K562 (cell line): ENCODE measurements at regions not wholly inside any gene's neighbourhood (a gene's known extent, or its start where the extent isn't known, plus 50 kb on each side); places are given as distances from the start of the nearest gene placed in this dataset.

Experiments used
- ATAC-seq: fragments of 200-7000 bp; cut with Tn5 transposase; 3 replicates; pipeline ENCODE4 v1.9.1; 2020; ENCODE audit warnings: moderate library complexity
- BruUV-seq: library from RNA; stranded (reverse); fragments of 400-500 nt; replicated peaks from 2 replicates; lab custom pipeline; 2021; lab: Mats Ljungman, UMichigan
- CTCF ChIA-PET: fragments of 300-600 bp; formaldehyde crosslinking; extraction: SDS; loops from one replicate; lab custom pipeline; 2021; ENCODE audit warnings: low intra/inter-chr PET ratio; lab: Yijun Ruan, JAX
- POLR2A ChIA-PET: fragments of 300-600, 350-650 bp; sonication (Branson Sonifier 250); formaldehyde crosslinking; extraction: SDS; loops from one replicate; lab custom pipeline; 2021; ENCODE audit warnings: antibody characterized with exemption, inconsistent platforms; lab: Yijun Ruan, JAX
- DNase-seq, 4 experiments: peaks; one replicate each; pipeline versions ENCODE4 v3.0.0 to v3.0.0-alpha.2; 2011 to 2018; ENCODE audit warnings: low spot score in 3 of 4, mixed read lengths in 3 of 4; ENCODE audit errors: extremely low read depth in 1 of 4
- FAIRE-seq: peaks from 2 replicates; lab custom pipeline; 2011; peaks lifted over from hg19 to GRCh38; lab: Jason Lieb, UNC
- H2AFZ ChIP-seq: 2 replicates; pipeline ENCODE4 v1.6.0; 2011; ENCODE audit warnings: low read depth, low read length, control low read depth, inconsistent platforms
- H3K27ac ChIP-seq: fragments of 200-600 bp; 3 replicates; pipeline ENCODE4 v1.8.0; 2011; ENCODE audit warnings: low read depth, mild to moderate bottlenecking, control low read depth, inconsistent platforms, low read length, moderate library complexity, mixed read lengths; ENCODE audit errors: extremely low read depth
- H3K27me3 ChIP-seq, 2 experiments: fragments of 300-600 bp in 1 of 2; 2 replicates in 1 of 2; 3 replicates in 1 of 2; pipeline versions ENCODE4 v1.6.0 to v1.8.0; 2011; ENCODE audit warnings: inconsistent platforms in 2 of 2, low read length in 2 of 2, mild to moderate bottlenecking in 1 of 2, mixed read lengths in 1 of 2, moderate library complexity in 1 of 2; ENCODE audit not compliant: control insufficient read depth in 2 of 2, insufficient read depth in 2 of 2
- H3K36me3 ChIP-seq: fragments of 300-600 bp; 3 replicates; pipeline ENCODE4 v1.8.0; 2011; ENCODE audit warnings: mild to moderate bottlenecking, low read length, inconsistent platforms; ENCODE audit not compliant: control insufficient read depth, insufficient read depth
- H3K4me1 ChIP-seq, 2 experiments: fragments of 200-600 bp in 1 of 2; replicated peaks in 1 of 2; 2 replicates in 1 of 2; 3 replicates in 1 of 2; pipeline versions ENCODE4 v1.5.1 to v1.8.0; 2011; ENCODE audit warnings: inconsistent platforms in 2 of 2, low read length in 2 of 2, mild to moderate bottlenecking in 1 of 2, mixed read lengths in 1 of 2, moderate library complexity in 1 of 2; ENCODE audit not compliant: control insufficient read depth in 2 of 2, insufficient read depth in 2 of 2
- H3K4me2 ChIP-seq: 2 replicates; pipeline ENCODE4 v1.6.1; 2011; ENCODE audit warnings: low read length, control low read depth, inconsistent platforms, mixed read lengths; ENCODE audit not compliant: insufficient read depth
- H3K4me3 ChIP-seq: fragments of 200-600 bp; sonication (generic), shearing (Covaris generic); 2 replicates; pipeline ENCODE4 v1.5.1; 2016; ENCODE audit warnings: control low read depth, inconsistent platforms
- H3K79me2 ChIP-seq: fragments of 200-600 bp; 3 replicates; pipeline ENCODE4 v1.8.0; 2011; ENCODE audit warnings: low read length, inconsistent platforms; ENCODE audit not compliant: control insufficient read depth, insufficient read depth
- H3K9ac ChIP-seq, 2 experiments: 2 replicates each; pipeline versions ENCODE4 v1.6.0 to v1.6.1; 2011; ENCODE audit warnings: low read depth in 2 of 2, low read length in 2 of 2, control low read depth in 1 of 2, inconsistent platforms in 1 of 2, mild to moderate bottlenecking in 1 of 2, mixed read lengths in 1 of 2; ENCODE audit not compliant: insufficient read depth in 1 of 2
- H3K9me1 ChIP-seq: one replicate; pipeline ENCODE4 v1.6.0; 2011; ENCODE audit warnings: inconsistent platforms, mild to moderate bottlenecking, low read length, moderate library complexity; ENCODE audit not compliant: control insufficient read depth, insufficient read depth
- H3K9me3 ChIP-seq: replicated peaks from 2 replicates; pipeline ENCODE4 v1.5.1; 2011; ENCODE audit warnings: low read depth, low read length, inconsistent platforms; ENCODE audit not compliant: control insufficient read depth, insufficient read depth
- H4K20me1 ChIP-seq: replicated peaks from 2 replicates; pipeline ENCODE4 v1.6.1; 2011; ENCODE audit warnings: low read length, inconsistent platforms, mixed read lengths; ENCODE audit not compliant: control insufficient read depth, insufficient read depth
- CHD2 ChIP-seq: IDR thresholded peaks from 2 replicates; pipeline ENCODE4 v1.6.1; 2011; ENCODE audit warnings: low read depth, low read length
- CHD4 ChIP-seq: fragments of 200-600 bp; sonication (generic); IDR thresholded peaks from 3 replicates; pipeline ENCODE4 v1.6.1; 2012; ENCODE audit warnings: low read depth, mild to moderate bottlenecking, mixed read lengths, low read length, inconsistent platforms; ENCODE audit not compliant: insufficient read depth, insufficient replicate concordance, poor library complexity, severe bottlenecking
- FOXJ2 ChIP-seq: fragments of 200-800 bp; sonication (Bioruptor generic); IDR thresholded peaks from 2 replicates; pipeline ENCODE4 v1.6.1; 2016; ENCODE audit warnings: missing genetic modification characterization, missing compliant biosample characterization
- JUN ChIP-seq, 2 experiments: sonication (generic) in 1 of 2; formaldehyde crosslinking in 1 of 2; IDR thresholded peaks; 2 replicates each; pipeline versions ENCODE4 v1.6.1 to v1.8.0; 2012 to 2022; ENCODE audit warnings: borderline replicate concordance in 2 of 2, mild to moderate bottlenecking in 2 of 2, improper control_type of control experiment in 1 of 2, low read depth in 1 of 2, low read length in 1 of 2, missing genetic modification reagents in 1 of 2
- MECOM ChIP-seq: fragments of 250-450 bp; sonication (Bioruptor Pico); IDR thresholded peaks from 2 replicates; pipeline ENCODE4 v1.8.0; 2022; ENCODE audit warnings: inconsistent platforms
- PHF8 ChIP-seq: fragments of 200-600 bp; sonication (generic); IDR thresholded peaks from 2 replicates; pipeline ENCODE4 v1.6.1; 2012; ENCODE audit warnings: mixed run types, mild to moderate bottlenecking, inconsistent platforms, low read length, moderate library complexity, borderline replicate concordance
- TCF7 ChIP-seq: sonication (generic); IDR thresholded peaks from 2 replicates; pipeline ENCODE4 v1.6.1; 2016; ENCODE audit warnings: antibody characterized with exemption, borderline replicate concordance
- WGBS: fragments of 100-300 bp; shearing (Covaris generic); methylation state at CpG from one replicate; pipeline ENCODE4 v1.1.6; 2016; ENCODE audit warnings: low coverage, mixed read lengths; ENCODE audit not compliant: insufficient coverage; ENCODE audit errors: missing lambda C conversion rate; 5-methylcytosine and 5-hydroxymethylcytosine counted together
- in situ Hi-C: fragments of 300-500 bp; cut with MboI; formaldehyde crosslinking; loops from 4 replicates; pipeline ENCODE4 v1.15.0; 2018; ENCODE audit warnings: inconsistent platforms, mixed read lengths
- intact Hi-C: fragments of 100-400 bp; cut with micrococcal nuclease; formaldehyde crosslinking; loops from 2 replicates; pipeline ENCODE4 v1.14.2; 2022
- TF ChIP-seq, protein P1 (sequence below), 2 experiments: fragments of 450-650 bp; formaldehyde crosslinking in 1 of 2; IDR thresholded peaks; 2 replicates each; pipeline versions ENCODE4 v1.4.0 to v1.6.1; 2014 to 2020; ENCODE audit warnings: mild to moderate bottlenecking in 2 of 2, borderline replicate concordance in 1 of 2, low read depth in 1 of 2
- TF ChIP-seq, protein P2 (sequence below): fragments of 250-450 bp; sonication (Bioruptor Pico); IDR thresholded peaks from 2 replicates; pipeline ENCODE4 v1.5.0; 2021

DNA sequence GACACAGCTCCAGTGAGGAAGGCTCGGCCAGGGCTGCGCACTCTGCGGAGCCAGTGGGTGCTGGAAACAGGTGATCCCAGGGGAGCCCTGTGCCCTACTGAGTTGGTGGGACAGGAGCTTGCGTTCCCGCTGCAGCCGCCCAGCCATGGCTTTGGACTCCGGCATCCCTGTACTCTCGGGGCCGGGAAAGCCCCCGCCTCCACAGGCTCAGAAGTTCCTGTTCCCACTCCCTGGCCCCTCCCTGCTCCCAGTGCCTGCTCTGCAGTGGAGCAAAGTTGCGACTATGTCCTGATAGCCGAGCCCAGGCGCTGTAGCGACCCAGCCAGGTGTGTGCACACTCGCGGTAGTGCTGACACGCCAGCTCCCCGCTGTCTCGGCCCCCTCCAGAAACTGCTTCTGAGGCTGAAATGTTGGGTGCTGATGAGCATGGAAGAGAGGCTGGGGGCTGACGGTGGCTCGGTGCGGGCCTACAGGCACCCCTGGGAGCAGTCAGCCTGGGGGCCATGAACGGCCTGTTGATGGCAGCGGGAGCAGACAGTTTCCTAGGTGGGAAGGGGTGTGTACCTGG, 344.6 kb upstream of the MGAT4C start:
- no peak for DNase-seq
- Histone ChIP-seq H3K4me1 (no peaks in the 10 kb centered on the region), H3K9me1 (no peaks in the 10 kb centered on the region), H4K20me1 (no peaks in the 10 kb centered on the region), H3K4me3 (no peak overlapping the region), H3K4me2 (no peak overlapping the region), H3K27ac (no peak overlapping the region), H3K9me3 (0 out of 2 replicates have a peak, but pooled peaks cover 2% of the 10 kb centered on the region), H3K9ac (no peak overlapping the region), H3K27me3 (no peaks in the 10 kb centered on the region), H3K36me3 (no peaks in the 10 kb centered on the region), H3K79me2 (no peaks in the 10 kb centered on the region), H2AFZ (no peak overlapping the region)
- in situ Hi-C loops (no loop called here), intact Hi-C loops (no loop called here)
- TF ChIP-seq TCF7 = no peak
- TF ChIP-seq MECOM (CRISPR knock-in tag) = no peak
- TF ChIP-seq, protein P1, sequence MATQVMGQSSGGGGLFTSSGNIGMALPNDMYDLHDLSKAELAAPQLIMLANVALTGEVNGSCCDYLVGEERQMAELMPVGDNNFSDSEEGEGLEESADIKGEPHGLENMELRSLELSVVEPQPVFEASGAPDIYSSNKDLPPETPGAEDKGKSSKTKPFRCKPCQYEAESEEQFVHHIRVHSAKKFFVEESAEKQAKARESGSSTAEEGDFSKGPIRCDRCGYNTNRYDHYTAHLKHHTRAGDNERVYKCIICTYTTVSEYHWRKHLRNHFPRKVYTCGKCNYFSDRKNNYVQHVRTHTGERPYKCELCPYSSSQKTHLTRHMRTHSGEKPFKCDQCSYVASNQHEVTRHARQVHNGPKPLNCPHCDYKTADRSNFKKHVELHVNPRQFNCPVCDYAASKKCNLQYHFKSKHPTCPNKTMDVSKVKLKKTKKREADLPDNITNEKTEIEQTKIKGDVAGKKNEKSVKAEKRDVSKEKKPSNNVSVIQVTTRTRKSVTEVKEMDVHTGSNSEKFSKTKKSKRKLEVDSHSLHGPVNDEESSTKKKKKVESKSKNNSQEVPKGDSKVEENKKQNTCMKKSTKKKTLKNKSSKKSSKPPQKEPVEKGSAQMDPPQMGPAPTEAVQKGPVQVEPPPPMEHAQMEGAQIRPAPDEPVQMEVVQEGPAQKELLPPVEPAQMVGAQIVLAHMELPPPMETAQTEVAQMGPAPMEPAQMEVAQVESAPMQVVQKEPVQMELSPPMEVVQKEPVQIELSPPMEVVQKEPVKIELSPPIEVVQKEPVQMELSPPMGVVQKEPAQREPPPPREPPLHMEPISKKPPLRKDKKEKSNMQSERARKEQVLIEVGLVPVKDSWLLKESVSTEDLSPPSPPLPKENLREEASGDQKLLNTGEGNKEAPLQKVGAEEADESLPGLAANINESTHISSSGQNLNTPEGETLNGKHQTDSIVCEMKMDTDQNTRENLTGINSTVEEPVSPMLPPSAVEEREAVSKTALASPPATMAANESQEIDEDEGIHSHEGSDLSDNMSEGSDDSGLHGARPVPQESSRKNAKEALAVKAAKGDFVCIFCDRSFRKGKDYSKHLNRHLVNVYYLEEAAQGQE (IDR thresholded peaks at IDR 0.05; ENCODE audit: borderline replicate concordance) = no peak
- TF ChIP-seq, protein P1 (CRISPR knock-in tag; IDR thresholded peaks at IDR 0.05; ENCODE audit: low read depth) = no peak
- TF ChIP-seq CHD2 = no peak
- TF ChIP-seq PHF8 = no peak
- no peak for TF ChIP-seq CHD4
- TF ChIP-seq FOXJ2 (tag) = no peak
- TF ChIP-seq, protein P2, sequence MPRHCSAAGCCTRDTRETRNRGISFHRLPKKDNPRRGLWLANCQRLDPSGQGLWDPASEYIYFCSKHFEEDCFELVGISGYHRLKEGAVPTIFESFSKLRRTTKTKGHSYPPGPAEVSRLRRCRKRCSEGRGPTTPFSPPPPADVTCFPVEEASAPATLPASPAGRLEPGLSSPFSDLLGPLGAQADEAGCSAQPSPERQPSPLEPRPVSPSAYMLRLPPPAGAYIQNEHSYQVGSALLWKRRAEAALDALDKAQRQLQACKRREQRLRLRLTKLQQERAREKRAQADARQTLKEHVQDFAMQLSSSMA (CRISPR knock-in tag) = no peak
- TF ChIP-seq JUN (IDR thresholded peaks at IDR 0.05; ENCODE audit: borderline replicate concordance, low read depth, low read length) = no peak
- TF ChIP-seq JUN (CRISPR knock-in tag; IDR thresholded peaks at IDR 0.05; ENCODE audit: borderline replicate concordance) = no peak
- FAIRE-seq = no peak
- CTCF ChIA-PET = no interaction called here
- 3% methylated on average over 22 of the region's 24 CpGs for WGBS
- no TSS peak for BruUV-seq
- POLR2A ChIA-PET = no interaction called here
- ATAC-seq = no peak
